GM19328 (cell line): ENCODE measurements at regions not wholly inside any gene's neighbourhood (a gene's known extent, or its start where the extent isn't known, plus 50 kb on each side); places are given as distances from the start of the nearest gene placed in this dataset.
"Not testable (repeated sequence)": the region's sequence is repeated elsewhere in the genome, so short reads cannot be mapped to it uniquely, and the experiment has no call there.

ENCODE experiments used
- ATAC-seq: cut with Tn5 transposase; IDR thresholded peaks from one replicate; pipeline ENCODE4 v1.9.1; 2021; ENCODE audit warnings: mild to moderate bottlenecking, moderate library complexity; ENCODE audit not compliant: unreplicated experiment

DNA sequence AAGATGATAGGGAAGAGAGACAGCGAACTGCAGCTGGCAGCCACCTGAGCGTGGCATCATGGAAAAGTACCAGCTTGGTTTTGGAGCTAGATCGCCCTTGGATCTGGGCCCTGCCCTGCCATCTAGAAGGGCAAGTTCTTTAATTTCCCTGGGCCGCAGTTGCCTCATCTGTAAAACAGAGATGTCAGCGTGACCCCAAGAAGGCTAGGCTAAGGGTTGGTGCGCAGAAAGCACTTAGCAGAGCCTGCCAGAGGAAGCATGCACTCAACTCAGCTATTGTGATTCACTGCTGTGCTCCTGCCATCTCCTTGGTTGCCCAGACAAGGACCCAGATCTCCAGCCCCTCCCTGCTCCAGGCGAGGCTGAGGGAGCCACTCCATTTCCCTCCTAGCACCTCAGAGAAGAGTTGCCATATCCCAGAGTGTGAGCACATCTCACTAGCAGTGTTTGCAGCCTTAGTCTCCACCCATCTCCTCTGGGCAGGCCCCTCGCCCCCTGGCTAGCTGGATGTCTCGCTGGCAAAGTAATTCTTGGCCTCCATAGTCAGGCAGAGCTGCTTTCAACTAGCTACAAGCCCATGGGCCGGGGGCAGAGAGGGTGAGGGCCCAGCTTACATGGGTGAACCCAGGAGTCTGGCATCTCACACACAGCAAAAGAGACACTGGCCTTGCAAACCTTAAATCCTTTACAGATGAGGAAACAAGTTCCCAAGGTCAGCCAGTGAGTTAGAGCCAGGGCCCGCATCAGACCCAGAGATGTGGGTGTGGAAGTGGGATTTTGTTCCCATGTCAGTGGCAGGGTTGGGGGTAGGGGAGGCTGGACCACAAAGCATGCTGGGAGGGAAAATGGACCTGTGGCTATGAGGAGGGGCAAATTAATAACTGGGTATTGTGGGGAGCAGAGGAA, 280.7 kb upstream of the TLE3 start:
- ATAC-seq: no peak

- ATAC-seq: no peak
Measured at GRCh38 chr15:70376929-70377691, 279.4 kb upstream of the TLE3 start.

DNA sequence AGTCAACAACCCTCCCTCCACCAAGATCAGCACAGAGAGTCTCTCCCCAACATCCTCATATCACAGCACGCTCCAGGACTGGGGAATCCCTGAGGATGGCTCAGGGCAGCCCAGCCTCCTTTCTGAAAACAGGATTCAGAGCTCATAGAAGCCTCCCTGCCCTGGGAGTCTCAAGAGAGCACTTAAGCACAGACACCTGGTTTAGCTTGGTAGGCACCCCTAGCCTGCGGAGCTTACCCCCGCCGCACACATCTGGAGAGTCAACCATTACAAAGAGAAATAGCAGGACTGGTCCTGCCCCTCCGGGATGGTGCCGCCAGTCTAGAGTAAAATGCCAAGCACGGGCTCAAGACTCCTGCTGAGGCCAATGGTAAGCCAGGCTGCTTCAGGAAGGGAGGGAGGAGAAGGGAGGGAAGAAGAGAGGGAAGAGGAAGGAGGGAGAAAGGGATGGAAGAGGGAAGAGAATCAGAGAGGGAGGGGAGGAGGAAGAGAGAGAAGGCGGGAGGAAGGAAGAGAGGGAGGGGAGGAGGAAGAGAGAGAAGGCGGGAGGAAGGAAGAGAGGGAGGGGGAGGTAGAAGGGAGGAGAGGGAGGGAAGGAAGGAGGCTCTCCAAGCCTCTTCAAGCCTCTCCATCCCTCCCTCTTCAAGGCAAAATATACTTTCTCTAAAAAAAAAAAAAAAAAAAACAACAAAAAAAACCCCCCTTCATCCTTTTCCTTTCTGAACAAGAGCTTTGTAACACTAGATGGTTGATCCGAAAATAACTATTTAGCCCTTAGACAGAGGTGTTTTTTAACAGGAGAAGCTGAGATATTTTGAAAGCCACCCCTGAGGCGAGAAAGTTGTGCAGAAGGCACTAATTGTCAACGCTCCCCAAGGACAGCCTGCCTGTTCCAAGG, 278.6 kb upstream of the TLE3 start:
- ATAC-seq: no peak

DNA sequence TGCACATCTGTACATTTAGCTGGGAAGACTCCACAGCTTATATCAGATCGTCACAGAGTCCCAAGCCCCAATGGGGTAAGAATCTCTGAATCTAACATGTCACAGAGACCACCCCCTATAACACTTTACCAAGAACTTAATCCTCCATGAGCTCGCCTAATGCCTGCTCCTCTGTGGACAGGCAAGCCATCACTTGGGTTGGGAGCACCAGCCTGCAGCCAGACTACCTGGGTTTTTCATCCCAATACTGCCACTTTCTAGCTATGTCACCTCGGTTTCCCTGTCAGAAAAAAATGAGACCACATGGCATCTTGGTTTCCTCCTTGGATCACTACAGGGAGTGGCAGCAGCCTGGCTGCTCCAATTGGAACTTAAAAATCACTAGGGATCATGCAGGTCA, 277.9 kb upstream of the TLE3 start:
- ATAC-seq: no peak

DNA sequence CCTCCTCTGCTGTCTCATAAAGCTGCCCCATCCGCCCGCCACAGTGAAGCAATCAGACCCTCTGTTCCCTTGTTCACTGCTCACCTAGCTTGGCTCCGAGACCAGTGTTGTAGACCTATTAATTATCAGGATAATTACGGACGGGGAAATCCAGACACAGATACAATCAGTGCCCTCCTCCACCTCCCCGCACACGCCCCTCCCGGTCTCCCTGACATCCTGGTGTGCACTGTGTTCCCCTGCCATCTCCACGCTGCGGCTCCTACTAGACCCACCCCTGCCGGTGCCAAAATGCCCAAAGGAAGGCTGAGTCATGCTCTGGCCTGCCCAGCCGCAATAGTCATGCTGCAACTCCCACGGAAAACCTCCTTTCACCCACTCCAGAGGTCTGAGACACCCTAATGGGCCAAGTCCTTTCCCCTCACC, 277.3 kb upstream of the TLE3 start:
- ATAC-seq: no peak

- ATAC-seq: no peak
Measured at GRCh38 chr15:70374096-70374495, 276.4 kb upstream of the TLE3 start.

DNA sequence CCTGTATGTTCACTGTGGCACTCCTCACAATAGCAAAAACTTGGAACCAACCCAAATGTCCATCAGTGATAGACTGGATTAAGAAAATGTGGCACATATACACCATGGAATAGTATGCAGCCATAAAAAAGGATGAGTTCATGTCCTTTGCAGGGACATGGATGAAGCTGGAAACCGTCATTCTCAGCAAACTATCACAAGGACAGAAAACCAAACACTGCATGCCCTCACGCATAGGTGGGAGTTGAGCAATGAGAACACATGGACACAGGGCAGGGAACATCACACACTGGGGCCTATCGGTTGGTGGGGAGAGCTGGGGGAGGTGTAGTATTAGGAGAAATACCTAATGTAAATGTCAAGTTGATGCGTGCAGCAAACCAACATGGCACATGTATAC, 275.7 kb upstream of the TLE3 start:
- not testable (repeated sequence) for ATAC-seq

DNA sequence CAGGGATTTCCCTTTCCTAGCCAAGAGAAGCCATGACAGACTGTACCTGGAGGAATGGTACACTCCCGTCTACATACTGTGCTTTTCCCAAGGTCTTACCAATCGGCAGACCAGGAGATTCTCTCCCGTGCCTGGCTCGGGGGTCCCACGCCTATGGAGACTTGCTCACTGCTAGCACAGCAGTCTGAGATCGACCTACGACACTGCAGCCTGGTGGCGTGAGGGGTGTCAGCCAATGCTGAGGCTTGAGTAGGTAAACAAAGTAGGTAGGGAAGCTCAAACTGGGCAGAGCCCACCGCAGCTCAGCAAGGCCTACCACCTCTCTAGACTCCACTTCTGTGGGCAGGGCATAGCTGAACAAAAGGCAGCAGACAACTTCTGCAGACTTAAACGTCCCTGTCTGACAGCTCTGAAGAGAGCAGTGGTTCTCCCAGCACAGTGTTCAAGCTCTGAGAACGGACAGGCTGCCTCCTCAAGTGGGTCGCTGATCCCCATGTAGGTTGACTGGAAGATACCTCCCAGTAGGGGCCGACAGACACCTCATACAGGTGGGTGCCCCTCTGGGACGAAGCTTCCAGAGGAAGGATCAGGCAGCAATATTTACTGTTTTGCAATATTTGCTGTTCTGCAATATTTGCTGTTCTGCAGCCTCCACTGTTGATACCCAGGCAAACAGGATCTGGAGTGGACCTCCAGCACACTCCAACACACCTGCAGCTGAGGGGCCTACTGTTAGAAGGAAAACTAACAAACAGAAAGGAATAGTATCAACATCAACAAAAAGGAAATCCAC, 270.4 kb upstream of the TLE3 start:
- not testable (repeated sequence) for ATAC-seq

- ATAC-seq: not testable (repeated sequence)
Measured at GRCh38 chr15:70364023-70364422, 266.3 kb upstream of the TLE3 start.

DNA sequence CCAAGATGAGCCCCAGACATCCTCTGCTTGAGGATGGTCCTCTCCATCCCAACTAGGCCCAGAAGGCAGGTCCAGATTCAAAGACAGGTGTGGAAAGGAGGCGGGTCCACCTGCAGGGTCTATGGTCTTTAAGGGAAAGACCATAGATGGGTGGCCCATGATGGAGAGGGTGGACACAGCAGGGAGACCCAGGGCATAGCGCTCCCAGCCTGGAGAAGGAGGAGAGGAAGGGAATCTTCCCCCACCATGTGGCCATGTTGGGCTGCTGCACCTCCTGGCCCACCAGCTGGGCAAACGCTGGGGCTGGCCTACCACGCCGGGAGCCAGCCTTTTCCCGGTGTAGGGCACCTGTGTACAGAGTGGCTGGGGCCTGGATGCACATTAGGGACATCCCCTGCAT, 265.2 kb upstream of the TLE3 start:
- ATAC-seq: no peak

- no peak for ATAC-seq
Measured at GRCh38 chr15:70362350-70362749, 264.6 kb upstream of the TLE3 start.

GRCh38 chr15:70361891-70362290, 264.2 kb upstream of the TLE3 start:
- no peak for ATAC-seq

GRCh38 chr15:70361106-70361505, 263.4 kb upstream of the TLE3 start:
- ATAC-seq: no peak

DNA sequence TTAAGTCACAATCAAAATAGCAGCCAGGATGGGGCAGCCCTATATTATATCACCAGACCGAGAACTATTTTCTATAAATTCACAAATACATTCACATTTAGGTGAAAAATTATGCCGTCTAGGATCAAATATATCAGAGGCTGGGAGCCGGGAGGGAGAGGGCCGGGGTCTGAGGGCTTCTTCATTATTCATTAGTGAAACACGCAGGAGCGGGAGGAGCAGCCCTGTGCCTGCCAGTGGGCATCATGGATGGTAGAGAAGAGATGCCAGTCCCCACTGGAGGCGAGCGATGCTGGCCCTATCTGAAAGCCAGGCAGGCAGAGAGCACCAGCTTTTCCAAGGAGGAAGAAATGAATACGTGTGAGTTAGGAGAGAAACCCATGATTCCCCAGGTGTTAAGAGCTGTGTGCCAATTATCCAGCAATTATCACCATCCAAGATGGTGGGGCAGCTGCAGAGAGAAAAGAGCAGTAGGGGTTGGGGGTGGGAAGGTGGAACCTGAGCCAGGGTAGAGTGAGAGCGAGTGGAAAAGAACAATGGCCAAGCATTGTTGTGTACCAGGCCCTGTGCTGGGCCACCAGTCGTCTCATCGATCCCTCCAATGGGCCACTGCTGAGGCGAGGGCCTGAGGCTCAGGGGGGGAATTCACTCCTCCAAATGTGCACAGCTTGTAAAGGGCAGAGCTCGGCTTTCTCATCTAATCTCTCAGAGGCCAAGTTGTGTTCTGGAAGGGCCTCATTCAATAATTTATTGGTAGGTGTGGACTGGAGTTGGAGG, 261.3 kb upstream of the TLE3 start:
- ATAC-seq: no peak

DNA sequence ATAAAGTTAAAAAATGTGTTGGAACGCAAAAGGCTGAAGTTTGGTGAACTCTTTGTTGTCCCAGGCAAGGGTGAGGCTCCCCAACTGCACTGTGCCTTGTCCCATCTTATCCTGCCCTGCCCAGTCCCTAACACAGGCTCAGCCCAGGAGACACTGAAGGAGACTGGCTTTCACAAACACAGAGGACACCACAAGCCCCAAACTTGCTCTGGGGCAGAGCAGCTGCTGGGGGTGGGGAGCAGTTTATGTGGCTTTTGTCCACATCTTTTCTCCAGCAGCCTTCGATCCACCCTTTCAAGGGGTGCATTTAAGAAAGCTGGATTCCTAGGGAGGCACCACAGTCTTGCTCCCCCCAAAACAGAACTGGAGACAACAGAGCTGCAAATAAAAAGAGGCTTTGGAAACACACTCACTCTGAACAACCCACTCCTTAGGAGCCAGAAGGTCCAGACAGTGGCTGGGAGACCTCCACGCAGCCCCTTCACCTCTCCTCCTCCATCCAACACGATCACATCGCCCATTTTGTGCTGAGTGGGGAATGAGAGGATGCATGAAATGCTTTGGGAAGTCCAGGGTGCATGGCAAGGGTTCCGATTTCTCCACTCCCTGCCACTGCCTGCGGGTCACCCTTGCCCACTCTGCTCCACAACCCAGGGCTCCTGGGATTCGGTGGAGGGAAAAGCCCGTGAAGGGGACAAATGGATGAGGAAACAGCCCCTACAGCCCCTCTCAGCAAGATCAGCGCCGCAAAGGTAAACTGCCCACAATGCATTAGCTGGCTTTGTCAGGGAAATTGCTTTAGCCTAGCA, 260.5 kb upstream of the TLE3 start:
- no peak for ATAC-seq

DNA sequence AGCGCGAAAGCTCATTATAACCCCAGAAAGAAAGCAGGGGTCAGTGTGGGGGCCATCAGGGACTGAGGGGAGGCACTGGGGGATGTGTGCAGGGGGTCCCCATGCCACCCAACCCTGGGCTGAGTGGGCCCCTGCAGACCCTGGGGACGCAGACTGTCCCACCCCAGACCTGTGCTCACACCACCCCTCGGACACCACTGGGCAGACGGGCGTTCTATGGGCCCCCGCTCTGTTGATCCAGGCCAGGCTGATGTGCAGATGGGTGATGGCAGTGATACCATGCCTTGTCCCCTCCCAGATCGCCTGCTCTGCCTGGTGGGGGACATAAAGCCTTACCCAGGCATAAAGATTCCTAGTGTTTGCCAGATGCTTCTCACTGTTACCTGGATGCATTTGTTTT, 259.7 kb upstream of the TLE3 start:
- ATAC-seq: no peak

GRCh38 chr15:70356919-70357318, 259.2 kb upstream of the TLE3 start:
- no peak for ATAC-seq

DNA sequence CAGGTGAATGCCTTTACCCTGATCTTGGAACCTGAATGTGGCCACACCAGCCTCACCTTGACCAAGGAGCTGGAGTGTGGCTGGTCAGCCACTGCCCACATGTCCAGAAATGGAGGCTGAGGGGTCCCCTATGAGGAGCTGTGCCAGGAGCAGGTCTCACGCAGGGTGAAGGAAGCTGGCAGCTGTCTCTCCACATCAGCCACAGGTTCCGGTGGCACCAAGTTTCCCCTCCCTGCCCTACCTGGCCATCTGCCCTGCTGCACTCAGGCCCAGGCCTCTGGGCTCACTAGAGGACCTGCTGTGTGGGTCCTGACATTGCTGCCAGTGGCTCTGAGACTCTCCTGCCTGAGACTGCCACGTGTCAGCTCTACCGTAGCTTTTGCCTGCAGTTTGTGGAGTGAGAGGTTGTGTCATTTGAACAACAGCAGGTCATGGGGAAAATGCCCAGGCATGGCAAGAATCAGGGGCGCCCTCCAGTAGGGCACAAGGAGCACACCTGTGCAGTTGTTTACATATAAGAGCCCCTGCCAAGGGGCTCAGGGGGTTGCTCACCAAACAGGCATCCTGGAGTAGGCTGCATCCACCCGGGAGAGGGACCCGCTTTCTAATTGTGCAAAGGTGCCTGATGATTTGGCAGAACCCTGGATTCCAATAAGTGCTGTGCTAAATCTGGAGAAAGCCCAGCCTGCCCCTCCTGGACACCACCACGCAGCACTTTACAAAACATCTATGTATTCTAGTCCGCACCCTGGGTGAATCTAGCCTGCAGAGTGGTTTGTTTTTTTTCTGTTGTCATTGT, 258.5 kb upstream of the TLE3 start:
- ATAC-seq: no peak
